Ascending aorta (tissue), 2 donors: ENCODE measurements at regions not wholly inside any gene's neighbourhood (a gene's known extent, or its start where the extent isn't known, plus 50 kb on each side); places are given as distances from the start of the nearest gene placed in this dataset.

Experiments
- DNase-seq, 2 donors: peaks; one replicate each; pipeline ENCODE4 v3.0.0-alpha.2; 2019; ENCODE audit warnings: low spot score in 2 of 2
- H3K27ac ChIP-seq, 2 donors: fragments of 200-600 bp; sonication (generic); one replicate each; pipeline ENCODE4 v1.5.1; 2016 to 2017; ENCODE audit warnings: mild to moderate bottlenecking in 1 of 2
- H3K27me3 ChIP-seq: fragments of 200-600 bp; sonication (generic); one replicate; pipeline ENCODE4 v1.5.1; 2017
- H3K36me3 ChIP-seq, 2 donors: fragments of 200-600 bp; sonication (generic); one replicate each; pipeline ENCODE4 v1.5.1; 2016
- H3K4me1 ChIP-seq, 2 donors: fragments of 200-600 bp; sonication (generic); one replicate each; pipeline ENCODE4 v1.5.1; 2016 to 2017; ENCODE audit warnings: mild to moderate bottlenecking in 1 of 2
- H3K4me3 ChIP-seq, 2 donors: fragments of 200-600 bp; sonication (generic); one replicate each; pipeline ENCODE4 v1.5.1; 2016 to 2017; ENCODE audit warnings: mild to moderate bottlenecking in 1 of 2
- H3K9me3 ChIP-seq, 2 donors: fragments of 200-600 bp; sonication (generic); one replicate each; pipeline ENCODE4 v1.5.1; 2016
- CTCF ChIP-seq, 3 experiments: fragments of 200-600 bp in 2 of 3; fragments of 450-650 bp in 1 of 3; sonication (generic) in 2 of 3; IDR thresholded peaks; one replicate each; pipeline ENCODE4 v1.5.1; 2016 to 2019; ENCODE audit warnings: antibody characterized with exemption in 3 of 3, mild to moderate bottlenecking in 1 of 3, moderate library complexity in 1 of 3
- intact Hi-C: fragments of 100-400 bp; cut with DNase I; formaldehyde crosslinking; loops from one replicate; pipeline ENCODE4 v1.15.1; 2023

- no peak for TF ChIP-seq CTCF (IDR thresholded peaks at IDR 0.05)
- Histone ChIP-seq H3K36me3 (no peaks in the 10 kb centered on the region), H3K27me3 (no peaks in the 10 kb centered on the region), H3K4me1 (no peaks in the 10 kb centered on the region), H3K9me3 (peaks cover 0 to 13% of the 10 kb centered on the region in 2 donors), H3K27ac (no peak overlapping the region), H3K4me3 (no peak overlapping the region)
- intact Hi-C loops, result no loop called here
- DNase-seq, result no peak
Measured at GRCh38 chr3:164515256-164515655, 563.0 kb downstream of the SI start.

- Histone ChIP-seq H3K27ac (no peak overlapping the region), H3K27me3 (no peaks in the 10 kb centered on the region), H3K4me3 (no peak overlapping the region), H3K36me3 (no peaks in the 10 kb centered on the region), H3K4me1 (no peaks in the 10 kb centered on the region), H3K9me3 (peaks cover 0 to 13% of the 10 kb centered on the region in 2 donors)
- intact Hi-C loops, result no loop called here
- TF ChIP-seq CTCF (IDR thresholded peaks at IDR 0.05), result no peak
- no peak for DNase-seq
Measured at GRCh38 chr3:164514576-164514975, 563.7 kb downstream of the SI start.

GRCh38 chr3:164507886-164508285, 570.4 kb downstream of the SI start:
- Histone ChIP-seq H3K27me3 (no peaks in the 10 kb centered on the region), H3K36me3 (no peaks in the 10 kb centered on the region), H3K27ac (no peak overlapping the region), H3K4me3 (no peak overlapping the region), H3K9me3 (no peaks in the 10 kb centered on the region), H3K4me1 (no peaks in the 10 kb centered on the region)
- no peak for TF ChIP-seq CTCF (IDR thresholded peaks at IDR 0.05)
- intact Hi-C loops, result no loop called here
- DNase-seq, result no peak

GRCh38 chr3:164498917-164499316, 579.4 kb downstream of the SI start:
- no peaks in the 10 kb centered on the region for H3K9me3 ChIP-seq
- no peak overlapping the region for H3K4me3 ChIP-seq
- no peaks in the 10 kb centered on the region for H3K36me3 ChIP-seq
- no peaks in the 10 kb centered on the region for H3K4me1 ChIP-seq
- no peaks in the 10 kb centered on the region for H3K27me3 ChIP-seq
- intact Hi-C loops, result no loop called here
- H3K27ac ChIP-seq, result no peak overlapping the region
- no peak for DNase-seq
- no peak for TF ChIP-seq CTCF (IDR thresholded peaks at IDR 0.05)

- no peaks in the 10 kb centered on the region for H3K27me3 ChIP-seq
- intact Hi-C loops, result no loop called here
- H3K4me1 ChIP-seq, result no peaks in the 10 kb centered on the region
- DNase-seq, result no peak
- H3K9me3 ChIP-seq, result no peaks in the 10 kb centered on the region
- no peak overlapping the region for H3K4me3 ChIP-seq
- no peak for TF ChIP-seq CTCF (IDR thresholded peaks at IDR 0.05)
- no peaks in the 10 kb centered on the region for H3K36me3 ChIP-seq
- no peak overlapping the region for H3K27ac ChIP-seq
Measured at GRCh38 chr3:164488893-164489292, 589.4 kb downstream of the SI start.

GRCh38 chr3:164486150-164486549, 592.1 kb downstream of the SI start:
- Histone ChIP-seq H3K4me1 (no peaks in the 10 kb centered on the region), H3K27ac (no peak overlapping the region), H3K9me3 (no peaks in the 10 kb centered on the region), H3K4me3 (no peak overlapping the region), H3K36me3 (no peaks in the 10 kb centered on the region), H3K27me3 (no peaks in the 10 kb centered on the region)
- no peak for TF ChIP-seq CTCF (IDR thresholded peaks at IDR 0.05)
- no peak for DNase-seq
- intact Hi-C loops, result no loop called here
